Uterus (tissue), 2 donors: ENCODE measurements at regions not wholly inside any gene's neighbourhood (a gene's known extent, or its start where the extent isn't known, plus 50 kb on each side); places are given as distances from the start of the nearest gene placed in this dataset.

Experiments used
- CTCF ChIP-seq, 4 experiments: fragments of 200-600 bp in 2 of 4; fragments of 450-650 bp in 2 of 4; sonication (generic) in 2 of 4; IDR thresholded peaks; one replicate each; pipeline ENCODE4 v1.5.1; 2016 to 2019; ENCODE audit warnings: antibody characterized with exemption in 4 of 4, mild to moderate bottlenecking in 2 of 4, moderate library complexity in 1 of 4
- POLR2A ChIP-seq, 2 donors: fragments of 450-650 bp; IDR thresholded peaks; one replicate each; pipeline ENCODE4 v1.6.1; 2016; ENCODE audit warnings: antibody characterized with exemption in 2 of 2, mild to moderate bottlenecking in 1 of 2, moderate library complexity in 1 of 2

DNA sequence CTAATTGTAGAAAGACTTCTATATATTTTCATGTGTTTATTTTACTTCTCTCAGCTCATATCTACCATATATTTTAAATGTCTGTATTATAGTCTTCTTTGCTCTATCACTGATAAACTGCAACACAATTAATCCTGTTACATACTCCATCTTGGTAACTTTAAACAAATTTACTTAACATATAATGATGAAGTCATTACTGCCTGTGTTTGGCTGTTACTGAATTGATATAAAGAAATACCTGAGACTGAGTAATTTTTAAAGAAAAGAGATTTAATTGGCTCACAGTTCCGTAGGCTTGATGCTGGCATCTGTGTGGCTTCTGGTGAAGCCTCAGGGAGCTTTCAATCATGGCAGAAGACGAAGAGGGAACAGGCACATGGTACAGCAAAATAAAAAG lies 1480.4 kb downstream of the HACE1 start:
- TF ChIP-seq CTCF (IDR thresholded peaks at IDR 0.05) (no peak), POLR2A (IDR thresholded peaks at IDR 0.05) (no peak)
